K562 (cell line): ENCODE measurements at regions not wholly inside any gene's neighbourhood (a gene's known extent, or its start where the extent isn't known, plus 50 kb on each side); places are given as distances from the start of the nearest gene placed in this dataset.

Experiments
- ARID3A ChIP-seq: IDR thresholded peaks from 2 replicates; pipeline ENCODE4 v1.6.1; 2012; ENCODE audit warnings: low read depth, low read length, improper control_type of control experiment, borderline replicate concordance
- CBX8 ChIP-seq: fragments of 200-600 bp; sonication (generic); IDR thresholded peaks from 2 replicates; pipeline ENCODE4 v1.6.1; 2012; ENCODE audit warnings: borderline replicate concordance, mixed run types, low read depth, mild to moderate bottlenecking, moderate library complexity, mixed read lengths, low read length, control low read depth, inconsistent platforms; ENCODE audit not compliant: poor library complexity, severe bottlenecking; ENCODE audit errors: extremely low read depth
- CREB1 ChIP-seq, 2 experiments: sonication (generic) in 1 of 2; formaldehyde crosslinking in 1 of 2; IDR thresholded peaks; 2 replicates each; pipeline versions ENCODE4 v1.6.1 to v1.8.0; 2012 to 2022; ENCODE audit warnings: inconsistent platforms in 1 of 2, mild to moderate bottlenecking in 1 of 2, missing genetic modification reagents in 1 of 2, moderate library complexity in 1 of 2
- FOS ChIP-seq: IDR thresholded peaks from 3 replicates; pipeline ENCODE4 v1.6.1; 2011; ENCODE audit not compliant: insufficient read length; ENCODE audit errors: extremely low read depth
- GABPB2 ChIP-seq: fragments of 250-450 bp; sonication (Bioruptor Pico); conservative IDR thresholded peaks from 2 replicates; pipeline ENCODE4 v1.5.1; 2021; ENCODE audit warnings: mild to moderate bottlenecking
- HNRNPH1 ChIP-seq: fragments of 200-400 bp; formaldehyde crosslinking; optimal IDR thresholded peaks from 2 replicates; pipeline ENCODE3; 2017; ENCODE audit warnings: low read depth, mild to moderate bottlenecking, low read length, moderate library complexity
- PPARD ChIP-seq: fragments of 250-450 bp; sonication (Bioruptor Pico); IDR thresholded peaks from 2 replicates; pipeline ENCODE4 v1.8.0; 2022; ENCODE audit warnings: inconsistent platforms, mild to moderate bottlenecking, moderate library complexity
- SPI1 ChIP-seq: IDR thresholded peaks from 2 replicates; pipeline ENCODE4 v1.6.1; 2011; ENCODE audit warnings: low read depth, low read length, control low read depth, borderline replicate concordance
- TCF7 ChIP-seq: sonication (generic); IDR thresholded peaks from 2 replicates; pipeline ENCODE4 v1.6.1; 2016; ENCODE audit warnings: antibody characterized with exemption, borderline replicate concordance
- ZNF239 ChIP-seq: fragments of 250-450 bp; sonication (Bioruptor Pico); IDR thresholded peaks from 2 replicates; pipeline ENCODE4 v1.4.0; 2020; ENCODE audit warnings: mild to moderate bottlenecking
- TF ChIP-seq, protein P1 (sequence below), 3 experiments: IDR thresholded peaks in 2 of 3; conservative IDR thresholded peaks in 1 of 3; 2 replicates each; pipeline ENCODE4 v1.5.1; 2011 to 2012; ENCODE audit warnings: low read length in 3 of 3, mild to moderate bottlenecking in 3 of 3, control low read depth in 2 of 3, improper control_type of control experiment in 1 of 3, inconsistent platforms in 1 of 3, low read depth in 1 of 3, mixed read lengths in 1 of 3, moderate library complexity in 1 of 3; ENCODE audit not compliant: insufficient read depth in 2 of 3

DNA sequence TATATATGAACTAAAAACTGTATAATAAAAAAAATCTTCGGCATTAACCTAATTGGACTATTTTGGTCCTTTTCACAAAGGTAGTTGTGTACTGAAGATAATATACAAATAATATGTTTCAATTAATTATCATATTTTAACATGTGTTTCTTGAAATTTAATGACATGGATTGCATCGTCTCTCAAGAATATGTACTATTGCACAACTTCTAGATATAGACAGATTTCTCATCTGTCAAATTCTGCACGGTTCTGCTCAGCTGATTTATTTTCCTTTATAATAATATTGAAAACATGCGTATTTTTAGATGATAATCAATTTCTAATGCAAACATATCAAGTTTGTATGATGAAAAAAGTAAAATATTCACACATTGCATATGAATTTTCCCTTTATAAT, 498.7 kb upstream of the PABPC4L start:
- TF ChIP-seq GABPB2 (CRISPR knock-in tag), result no peak
- TF ChIP-seq FOS, result no peak
- TF ChIP-seq, protein P1, sequence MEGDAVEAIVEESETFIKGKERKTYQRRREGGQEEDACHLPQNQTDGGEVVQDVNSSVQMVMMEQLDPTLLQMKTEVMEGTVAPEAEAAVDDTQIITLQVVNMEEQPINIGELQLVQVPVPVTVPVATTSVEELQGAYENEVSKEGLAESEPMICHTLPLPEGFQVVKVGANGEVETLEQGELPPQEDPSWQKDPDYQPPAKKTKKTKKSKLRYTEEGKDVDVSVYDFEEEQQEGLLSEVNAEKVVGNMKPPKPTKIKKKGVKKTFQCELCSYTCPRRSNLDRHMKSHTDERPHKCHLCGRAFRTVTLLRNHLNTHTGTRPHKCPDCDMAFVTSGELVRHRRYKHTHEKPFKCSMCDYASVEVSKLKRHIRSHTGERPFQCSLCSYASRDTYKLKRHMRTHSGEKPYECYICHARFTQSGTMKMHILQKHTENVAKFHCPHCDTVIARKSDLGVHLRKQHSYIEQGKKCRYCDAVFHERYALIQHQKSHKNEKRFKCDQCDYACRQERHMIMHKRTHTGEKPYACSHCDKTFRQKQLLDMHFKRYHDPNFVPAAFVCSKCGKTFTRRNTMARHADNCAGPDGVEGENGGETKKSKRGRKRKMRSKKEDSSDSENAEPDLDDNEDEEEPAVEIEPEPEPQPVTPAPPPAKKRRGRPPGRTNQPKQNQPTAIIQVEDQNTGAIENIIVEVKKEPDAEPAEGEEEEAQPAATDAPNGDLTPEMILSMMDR (IDR thresholded peaks at IDR 0.05 in 2 of 3, conservative IDR thresholded peaks at IDR 0.05 in 1 of 3; ENCODE audit: insufficient read depth in 2 of 3, low read depth in 1 of 3, low read length in 3 of 3), result no peak
- no peak for TF ChIP-seq CBX8
- TF ChIP-seq HNRNPH1, result no peak
- no peak for TF ChIP-seq ARID3A
- TF ChIP-seq CREB1 (IDR thresholded peaks at IDR 0.05), result no peak
- no peak for TF ChIP-seq CREB1 (CRISPR knock-in tag; IDR thresholded peaks at IDR 0.05)
- no peak for TF ChIP-seq ZNF239 (CRISPR knock-in tag)
- TF ChIP-seq TCF7, result no peak
- TF ChIP-seq PPARD (CRISPR knock-in tag), result no peak
- TF ChIP-seq SPI1, result no peak
